Non-pigmented ciliary epithelial cell (primary cell): ENCODE measurements at regions not wholly inside any gene's neighbourhood (a gene's known extent, or its start where the extent isn't known, plus 50 kb on each side); places are given as distances from the start of the nearest gene placed in this dataset.
"Not testable (repeated sequence)": the region's sequence is repeated elsewhere in the genome, so short reads cannot be mapped to it uniquely, and the experiment has no call there.

ENCODE experiments used
- DNase-seq: peaks from one replicate; pipeline ENCODE4 v3.0.0-alpha.2; 2010; ENCODE audit warnings: low read depth

- DNase-seq: not testable (repeated sequence)
Measured at GRCh38 chr3:90206482-90206881, 1099.1 kb downstream of the EPHA3 start.

GRCh38 chr3:90207353-90208097 lies 1100.1 kb downstream of the EPHA3 start:
- not testable (repeated sequence) for DNase-seq

- DNase-seq: no peak
Measured at GRCh38 chr3:90221900-90222299, 1114.5 kb downstream of the EPHA3 start.

- no peak for DNase-seq
Measured at GRCh38 chr3:90241481-90241880, 1134.1 kb downstream of the EPHA3 start.

DNA sequence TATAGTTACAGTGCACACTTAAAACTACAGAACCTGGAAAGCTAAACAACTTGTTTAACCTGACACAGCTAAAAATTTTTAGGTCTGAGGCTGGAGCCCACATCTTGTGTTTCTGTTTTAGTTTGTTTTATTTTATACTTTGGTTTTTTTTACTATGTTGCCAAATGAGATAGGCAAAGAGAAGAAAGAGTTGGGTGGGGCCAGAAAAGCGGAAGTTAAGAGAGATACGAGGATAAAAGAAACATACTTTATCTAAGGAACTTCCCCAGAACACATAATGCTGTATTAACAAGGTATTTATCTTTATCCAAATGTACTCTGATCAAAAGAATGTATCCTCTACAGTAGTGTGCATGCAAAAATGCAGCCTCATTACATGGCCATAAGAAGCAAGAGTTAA lies 1145.7 kb downstream of the EPHA3 start:
- no peak for DNase-seq

- DNase-seq: no peak
Measured at GRCh38 chr3:90261481-90262433, 1154.3 kb downstream of the EPHA3 start.
